SK-N-MC (cell line): ENCODE measurements at regions not wholly inside any gene's neighbourhood (a gene's known extent, or its start where the extent isn't known, plus 50 kb on each side); places are given as distances from the start of the nearest gene placed in this dataset.

Experiments used
- EZH2 ChIP-seq: fragments of 200-600 bp; sonication (generic); IDR thresholded peaks from one replicate; pipeline ENCODE4 v1.6.1; 2017; ENCODE audit warnings: antibody characterized with exemption
- FOXP2 ChIP-seq: optimal IDR thresholded peaks from 2 replicates; pipeline ENCODE3; 2011; ENCODE audit warnings: mild to moderate bottlenecking, moderate library complexity; ENCODE audit not compliant: insufficient read depth; ENCODE audit errors: extremely low read length, control extremely low read depth
- POLR2AphosphoS5 ChIP-seq: IDR thresholded peaks from 2 replicates; pipeline ENCODE4 v1.6.1; 2012; ENCODE audit warnings: mild to moderate bottlenecking, low read depth, low read length, borderline replicate concordance

DNA sequence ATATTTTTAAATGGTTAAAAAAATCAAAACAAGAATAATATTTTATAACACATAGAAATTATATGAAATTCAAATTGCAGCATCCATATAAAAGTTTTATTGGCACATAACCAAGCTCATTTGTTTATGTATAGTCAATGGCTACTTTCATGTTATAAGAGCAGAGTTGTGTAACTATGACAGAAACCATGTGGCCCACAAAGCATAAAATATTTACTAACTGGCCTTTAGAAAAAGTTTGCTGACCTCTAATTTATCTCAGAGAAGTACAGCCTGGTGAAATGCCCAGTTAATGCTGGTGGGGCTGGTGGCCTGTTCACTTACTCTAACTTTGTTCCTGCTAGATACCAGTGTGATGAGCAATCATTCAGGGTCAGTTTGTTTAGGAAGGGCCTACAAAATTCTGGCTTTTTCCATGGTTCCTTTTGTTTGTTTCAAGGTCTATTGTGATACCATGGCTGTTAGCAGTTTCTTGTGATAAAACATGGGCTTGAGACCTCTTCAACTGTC, 104.6 kb downstream of the PPP1R2C start:
- TF ChIP-seq POLR2AphosphoS5 (no peak), EZH2 (no peak), FOXP2 (no peak)
